H1 (cell line): ENCODE measurements at regions not wholly inside any gene's neighbourhood (a gene's known extent, or its start where the extent isn't known, plus 50 kb on each side); places are given as distances from the start of the nearest gene placed in this dataset.

Experiments used
- CTCF ChIA-PET: fragments of 300-600 bp; sonication (Branson Sonifier 250); formaldehyde crosslinking; loops from one replicate; lab custom pipeline; 2021; ENCODE audit not compliant: partially characterized antibody; lab: Charles Lee
- POLR2A ChIA-PET: fragments of 300-600 bp; sonication (Branson Sonifier 250); formaldehyde crosslinking; loops from one replicate; lab custom pipeline; 2021; ENCODE audit warnings: inconsistent platforms; ENCODE audit not compliant: partially characterized antibody; lab: Charles Lee
- DNase-seq, 2 experiments: peaks; one replicate each; pipeline versions ENCODE4 v3.0.0 to v3.0.0-alpha.2; 2010 to 2022; ENCODE audit warnings: low spot score in 2 of 2, low read depth in 1 of 2, mixed read lengths in 1 of 2
- FAIRE-seq: peaks from 2 replicates; lab custom pipeline; 2011; peaks lifted over from hg19 to GRCh38; lab: Jason Lieb, UNC
- H2AFZ ChIP-seq: 2 replicates; pipeline ENCODE4 v1.8.1; 2012; ENCODE audit warnings: low read length, inconsistent platforms
- H2AK5ac ChIP-seq: 2 replicates; pipeline ENCODE4 v1.6.1; 2013; ENCODE audit warnings: low read depth, low read length
- H2BK120ac ChIP-seq: replicated peaks from 2 replicates; pipeline ENCODE3; 2013; ENCODE audit warnings: low read depth, low read length, inconsistent platforms
- H2BK12ac ChIP-seq: 2 replicates; pipeline ENCODE4 v1.6.1; 2013; ENCODE audit warnings: low read depth, low read length
- H2BK15ac ChIP-seq: 2 replicates; pipeline ENCODE4 v1.6.1; 2013; ENCODE audit warnings: low read length
- H2BK20ac ChIP-seq: 2 replicates; pipeline ENCODE4 v1.6.1; 2013; ENCODE audit warnings: low read length
- H2BK5ac ChIP-seq: 2 replicates; pipeline ENCODE4 v1.6.1; 2013; ENCODE audit warnings: low read depth, low read length
- H3K14ac ChIP-seq: 2 replicates; pipeline ENCODE4 v1.6.1; 2013; ENCODE audit warnings: inconsistent platforms; ENCODE audit not compliant: insufficient read length
- H3K18ac ChIP-seq: 2 replicates; pipeline ENCODE4 v1.6.1; 2013; ENCODE audit warnings: low read length; ENCODE audit errors: extremely low read depth
- H3K23ac ChIP-seq: 2 replicates; pipeline ENCODE4 v1.6.1; 2013; ENCODE audit warnings: inconsistent platforms; ENCODE audit not compliant: insufficient read length
- H3K23me2 ChIP-seq: 2 replicates; pipeline ENCODE4 v1.6.1; 2013; ENCODE audit warnings: low read depth, low read length
- H3K27ac ChIP-seq: 2 replicates; pipeline ENCODE4 v1.6.1; 2011; ENCODE audit warnings: low read depth, low read length, inconsistent platforms
- H3K27me3 ChIP-seq, 4 experiments: replicated peaks in 1 of 4; 1 replicate in 1 of 4; 2 replicates in 3 of 4; pipeline versions ENCODE4 v1.6.1 to v1.8.1; 2011 to 2013; ENCODE audit warnings: low read length in 3 of 4, mild to moderate bottlenecking in 3 of 4, inconsistent platforms in 2 of 4, mixed read lengths in 2 of 4, moderate library complexity in 1 of 4; ENCODE audit not compliant: control insufficient read depth in 3 of 4, insufficient read depth in 3 of 4; ENCODE audit errors: extremely low read depth in 1 of 4
- H3K36me3 ChIP-seq, 4 experiments: 2 replicates each; pipeline versions ENCODE4 v1.6.1 to v1.8.1; 2011 to 2013; ENCODE audit warnings: mild to moderate bottlenecking in 4 of 4, low read length in 3 of 4, moderate library complexity in 2 of 4, control low read depth in 1 of 4, inconsistent platforms in 1 of 4; ENCODE audit not compliant: insufficient read depth in 4 of 4, control insufficient read depth in 2 of 4
- H3K4ac ChIP-seq: replicated peaks from 2 replicates; pipeline ENCODE3; 2013; ENCODE audit warnings: low read length, low read depth, mixed read lengths, inconsistent platforms; ENCODE audit not compliant: insufficient read length
- H3K4me1 ChIP-seq, 4 experiments: replicated peaks in 1 of 4; 1 replicate in 1 of 4; 2 replicates in 3 of 4; pipeline versions ENCODE4 v1.6.1 to v1.8.1; 2011 to 2013; ENCODE audit warnings: low read length in 3 of 4, inconsistent platforms in 2 of 4, mixed read lengths in 1 of 4; ENCODE audit not compliant: insufficient read depth in 4 of 4, control insufficient read depth in 3 of 4
- H3K4me2 ChIP-seq, 2 experiments: 2 replicates each; pipeline versions ENCODE4 v1.6.1 to v1.8.1; 2011 to 2013; ENCODE audit warnings: low read depth in 2 of 2, low read length in 2 of 2, control low read depth in 1 of 2, inconsistent platforms in 1 of 2, mild to moderate bottlenecking in 1 of 2; ENCODE audit not compliant: insufficient read depth in 1 of 2
- H3K4me3 ChIP-seq, 4 experiments: fragments of 200-600, 300-600 bp in 1 of 4; sonication (generic), shearing (Covaris generic), sonication (Bioruptor Twin) in 1 of 4; 2 replicates each; pipeline versions ENCODE4 v1.5.1 to v1.8.1; 2011 to 2016; ENCODE audit warnings: low read length in 4 of 4, low read depth in 3 of 4, control low read depth in 2 of 4, inconsistent platforms in 2 of 4, mild to moderate bottlenecking in 2 of 4, mixed read lengths in 1 of 4, moderate library complexity in 1 of 4; ENCODE audit not compliant: insufficient read depth in 2 of 4; ENCODE audit errors: extremely low read depth in 1 of 4
- H3K56ac ChIP-seq: replicated peaks from 2 replicates; pipeline ENCODE3; 2013; ENCODE audit warnings: low read depth, mild to moderate bottlenecking, mixed read lengths, low read length, inconsistent platforms; ENCODE audit not compliant: insufficient read length
- H3K79me1 ChIP-seq: 2 replicates; pipeline ENCODE4 v1.6.1; 2013; ENCODE audit warnings: low read depth, low read length, control low read depth
- H3K79me2 ChIP-seq, 2 experiments: 2 replicates each; pipeline versions ENCODE4 v1.6.1 to v1.8.1; 2012 to 2013; ENCODE audit warnings: low read length in 2 of 2, mild to moderate bottlenecking in 2 of 2, inconsistent platforms in 1 of 2; ENCODE audit not compliant: insufficient read depth in 2 of 2, control insufficient read depth in 1 of 2
- H3K9ac ChIP-seq, 4 experiments: replicated peaks in 1 of 4; 1 replicate in 1 of 4; 2 replicates in 3 of 4; pipeline versions ENCODE4 v1.6.1 to v1.8.1; 2011 to 2013; ENCODE audit warnings: low read depth in 3 of 4, low read length in 3 of 4, control low read depth in 2 of 4, mild to moderate bottlenecking in 2 of 4, moderate library complexity in 2 of 4, inconsistent platforms in 1 of 4; ENCODE audit errors: extremely low read depth in 1 of 4
- H3K9me3 ChIP-seq, 2 experiments: 2 replicates each; pipeline versions ENCODE4 v1.6.1 to v1.8.1; 2012 to 2013; ENCODE audit warnings: mild to moderate bottlenecking in 2 of 2, moderate library complexity in 2 of 2, control low read depth in 1 of 2, inconsistent platforms in 1 of 2, low read depth in 1 of 2, low read length in 1 of 2, mixed read lengths in 1 of 2; ENCODE audit not compliant: insufficient read depth in 2 of 2
- H4K20me1 ChIP-seq, 2 experiments: replicated peaks in 1 of 2; 2 replicates each; pipeline versions ENCODE3 to v1.8.1; 2011 to 2013; ENCODE audit warnings: inconsistent platforms in 2 of 2, low read length in 2 of 2, mild to moderate bottlenecking in 1 of 2; ENCODE audit not compliant: insufficient read depth in 2 of 2, control insufficient read depth in 1 of 2
- H4K5ac ChIP-seq: 2 replicates; pipeline ENCODE4 v1.6.1; 2013; ENCODE audit warnings: low read length, low read depth, mixed read lengths, inconsistent platforms; ENCODE audit not compliant: insufficient read length
- H4K8ac ChIP-seq: 2 replicates; pipeline ENCODE4 v1.8.0; 2013; ENCODE audit warnings: mild to moderate bottlenecking, moderate library complexity, low read length, inconsistent platforms; ENCODE audit not compliant: insufficient read depth; ENCODE audit errors: extremely low read depth
- H4K91ac ChIP-seq: replicated peaks from 2 replicates; pipeline ENCODE3; 2013; ENCODE audit warnings: low read length, mixed read lengths, inconsistent platforms; ENCODE audit not compliant: insufficient read length
- CTBP2 ChIP-seq: IDR thresholded peaks from 2 replicates; pipeline ENCODE4 v1.7.0; 2011; ENCODE audit warnings: borderline replicate concordance, mild to moderate bottlenecking, moderate library complexity, mixed read lengths, low read length; ENCODE audit not compliant: insufficient read depth, insufficient read length
- GABPA ChIP-seq: IDR thresholded peaks from 2 replicates; pipeline ENCODE4 v1.6.1; 2011; ENCODE audit warnings: mild to moderate bottlenecking, low read length, moderate library complexity, borderline replicate concordance; ENCODE audit not compliant: insufficient read depth
- TEAD4 ChIP-seq: IDR thresholded peaks from 2 replicates; pipeline ENCODE4 v1.6.1; 2012; ENCODE audit warnings: low read depth, low read length, inconsistent platforms, mixed read lengths
- WGBS, 2 experiments: shearing (Covaris generic) in 1 of 2; methylation state at CpG; one replicate each; pipeline versions ENCODE4 v1.1.6 to v1.1.7; 2013 to 2015; ENCODE audit warnings: low lambda C conversion rate in 2 of 2, mixed read lengths in 2 of 2, inconsistent platforms in 1 of 2, low coverage in 1 of 2, missing lambda C conversion rate in 1 of 2; ENCODE audit not compliant: insufficient replicate concordance in 2 of 2, insufficient coverage in 1 of 2, insufficient read length in 1 of 2; ENCODE audit errors: extremely low coverage in 1 of 2, missing lambda C conversion rate in 1 of 2; 5-methylcytosine and 5-hydroxymethylcytosine counted together

DNA sequence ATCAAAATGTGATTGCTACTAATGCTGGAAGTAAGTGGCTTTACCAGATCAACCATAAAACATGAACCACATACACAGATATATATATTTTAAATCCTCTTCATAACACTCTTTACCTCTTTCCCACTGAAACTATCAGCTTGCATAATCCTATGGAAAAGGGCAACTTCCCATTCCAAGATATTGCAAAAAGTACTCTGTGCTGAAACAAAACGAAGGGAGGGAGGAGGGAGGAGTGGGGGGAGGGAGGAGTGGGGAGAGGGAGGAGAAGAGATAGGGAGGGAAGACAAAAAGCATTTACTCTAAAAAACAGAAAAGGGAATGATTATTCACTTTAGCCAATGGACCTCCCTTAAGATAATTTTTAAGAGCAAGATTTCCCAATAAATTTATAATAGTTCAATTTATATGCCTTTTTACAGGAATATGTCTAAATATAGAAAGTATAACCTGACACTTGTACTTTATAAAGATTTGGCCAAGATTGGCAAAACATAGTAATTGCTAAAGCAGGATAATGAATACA is 344.8 kb upstream of the NFE2L3 start:
- no peak for DNase-seq
- no peaks in the 10 kb centered on the region for H3K27me3 ChIP-seq
- H4K8ac ChIP-seq = no peak overlapping the region
- H3K79me1 ChIP-seq = no peaks in the 10 kb centered on the region
- WGBS, 2 experiments = 50% methylated on average over 1 of the region's 1 CpG; no CpG with 5 or more reads in 1 of the 2 experiments
- no peak overlapping the region for H3K23ac ChIP-seq
- no peaks in the 10 kb centered on the region for H3K23me2 ChIP-seq
- no peak overlapping the region for H2BK5ac ChIP-seq
- no peaks in the 10 kb centered on the region for H3K4me1 ChIP-seq
- no peak overlapping the region for H4K5ac ChIP-seq
- H2BK20ac ChIP-seq = no peak overlapping the region
- H3K79me2 ChIP-seq = no peaks in the 10 kb centered on the region
- CTCF ChIA-PET = interaction anchor here (0.5 to 9.3 kb wide), 2 partner anchors 12 to 737 kb away, joined by 3 to 55 read pairs; no protein-coding TSS in a partner anchor
- H3K4me2 ChIP-seq = no peak overlapping the region
- H3K14ac ChIP-seq = no peak overlapping the region
- H4K91ac ChIP-seq = no peak overlapping the region
- H3K4ac ChIP-seq = no peak overlapping the region
- no peak overlapping the region for H3K4me3 ChIP-seq
- no peaks in the 10 kb centered on the region for H3K9me3 ChIP-seq
- TF ChIP-seq GABPA (no peak), TEAD4 (no peak), CTBP2 (no peak)
- H2BK15ac ChIP-seq = no peak overlapping the region
- H2AFZ ChIP-seq = no peak overlapping the region
- H2BK12ac ChIP-seq = no peak overlapping the region
- H3K27ac ChIP-seq = no peak overlapping the region
- no peak for FAIRE-seq
- H3K18ac ChIP-seq = no peak overlapping the region
- no peak overlapping the region for H3K56ac ChIP-seq
- no peak overlapping the region for H2AK5ac ChIP-seq
- no peak overlapping the region for H2BK120ac ChIP-seq
- H3K9ac ChIP-seq = no peak overlapping the region
- H4K20me1 ChIP-seq = no peaks in the 10 kb centered on the region
- no peaks in the 10 kb centered on the region for H3K36me3 ChIP-seq
- POLR2A ChIA-PET = no interaction called here
